ENCODE measurements at regions not wholly inside any gene's neighbourhood (a gene's known extent, or its start where the extent isn't known, plus 50 kb on each side); places are given as distances from the start of the nearest gene placed in this dataset.

GRCh38 chr10:117610321-117610720 lies 67.8 kb downstream of the EMX2 start (continued):
- TF ChIP-seq HEYL (CRISPR knock-in tag; IDR thresholded peaks at IDR 0.05) (no peak), RARB (CRISPR knock-in tag; IDR thresholded peaks at IDR 0.05) (no peak), RAD21 (conservative IDR thresholded peaks at IDR 0.05 in 1 of 2, IDR thresholded peaks at IDR 0.05 in 1 of 2) (no peak)

GRCh38 chr10:117612113-117612512 lies 69.6 kb downstream of the EMX2 start:
- H3K4me2 ChIP-seq: no peak overlapping the region
- no peak for TF ChIP-seq ZSCAN20 (CRISPR knock-in tag; IDR thresholded peaks at IDR 0.05)
- no peak for TF ChIP-seq POLR2A (IDR thresholded peaks at IDR 0.05; ENCODE audit: low read length)
- no peak for TF ChIP-seq TP53 (CRISPR knock-in tag; IDR thresholded peaks at IDR 0.05)
- TF ChIP-seq CBX8 (IDR thresholded peaks at IDR 0.05): no peak
- TF ChIP-seq NR3C1 (IDR thresholded peaks at IDR 0.05): no peak
- no peak for TF ChIP-seq RCOR1 (IDR thresholded peaks at IDR 0.05; ENCODE audit: low read depth, low read length)
- no peak for TF ChIP-seq CHD4 (IDR thresholded peaks at IDR 0.05; ENCODE audit: borderline replicate concordance)
- no peak for TF ChIP-seq HES2 (IDR thresholded peaks at IDR 0.05)
- TF ChIP-seq RARB (CRISPR knock-in tag; IDR thresholded peaks at IDR 0.05): no peak
- TF ChIP-seq CEBPB (IDR thresholded peaks at IDR 0.05): no peak
- no peak for TF ChIP-seq PHF8 (IDR thresholded peaks at IDR 0.05; ENCODE audit: borderline replicate concordance, low read depth)
- TF ChIP-seq PBX3 (IDR thresholded peaks at IDR 0.05): no peak
- TF ChIP-seq ZNF302 (CRISPR knock-in tag; IDR thresholded peaks at IDR 0.05): no peak
- no peak for TF ChIP-seq FOSB (CRISPR knock-in tag; IDR thresholded peaks at IDR 0.05)
- TF ChIP-seq NFE2L2 (conservative IDR thresholded peaks at IDR 0.05; ENCODE audit: low read length): no peak
- TF ChIP-seq ZFP36 (IDR thresholded peaks at IDR 0.05; ENCODE audit: borderline replicate concordance, partially characterized antibody): no peak
- no peak for TF ChIP-seq HEYL (CRISPR knock-in tag; IDR thresholded peaks at IDR 0.05)
- TF ChIP-seq MAFK (IDR thresholded peaks at IDR 0.05; ENCODE audit: partially characterized antibody): no peak
- no peak for TF ChIP-seq MAX (IDR thresholded peaks at IDR 0.05)
- TF ChIP-seq GATA3 (IDR thresholded peaks at IDR 0.05; ENCODE audit: borderline replicate concordance): no peak
- FAIRE-seq: no peak
- no peaks in the 10 kb centered on the region for H3K9me3 ChIP-seq
- DNase-seq (ENCODE audit: low read depth in 1 of 2, low spot score in 1 of 2): no peak
- ChIA-PET CTCF (no interaction called here), POLR2A (no interaction called here)
- peaks cover 21% of the 10 kb centered on the region for H3K4me1 ChIP-seq
- no peak for ATAC-seq
- WGBS (ENCODE audit: missing lambda C conversion rate): 97% methylated on average over 1 of the region's 1 CpG
- no peak overlapping the region for H3K4me3 ChIP-seq
- no peak overlapping the region for H3K27ac ChIP-seq

GRCh38 chr10:117615649-117616048 lies 73.1 kb downstream of the EMX2 start:
- TF ChIP-seq MAFK (IDR thresholded peaks at IDR 0.05; ENCODE audit: partially characterized antibody) (no peak), RFX5 (IDR thresholded peaks at IDR 0.05) (no peak), FOSL2 (IDR thresholded peaks at IDR 0.05) (no peak), FOSL2 (CRISPR knock-in tag; IDR thresholded peaks at IDR 0.05) (no peak), CHD2 (IDR thresholded peaks at IDR 0.05; ENCODE audit: low read length, partially characterized antibody) (no peak), JUN (IDR thresholded peaks at IDR 0.05) (no peak), SMC3 (IDR thresholded peaks at IDR 0.05) (no peak)
- H3K27ac ChIP-seq: no peak overlapping the region
- ChIA-PET CTCF (no interaction called here), POLR2A (no interaction called here)
- H3K9me3 ChIP-seq: no peaks in the 10 kb centered on the region
- DNase-seq (ENCODE audit: low read depth in 1 of 2, low spot score in 1 of 2): no peak
- H3K4me3 ChIP-seq: no peak overlapping the region
- 73% methylated on average over 3 of the region's 3 CpGs for WGBS (ENCODE audit: missing lambda C conversion rate)
- FAIRE-seq: no peak
- no peak overlapping the region for H3K4me2 ChIP-seq
- no peaks in the 10 kb centered on the region; the same call in 2 of the 3 replicates for H3K4me1 ChIP-seq
- no peak for ATAC-seq

Data from A549 (cell line).